DMS53 treated with DMSO at 0.1 percent for 48 hours (cell line): ENCODE measurements at regions not wholly inside any gene's neighbourhood (a gene's known extent, or its start where the extent isn't known, plus 50 kb on each side); places are given as distances from the start of the nearest gene placed in this dataset.

Experiments
- DNase-seq: peaks from one replicate; lab custom pipeline; 2025; ENCODE audit not compliant: unreplicated experiment; lab: John Stamatoyannopoulos, UW

DNA sequence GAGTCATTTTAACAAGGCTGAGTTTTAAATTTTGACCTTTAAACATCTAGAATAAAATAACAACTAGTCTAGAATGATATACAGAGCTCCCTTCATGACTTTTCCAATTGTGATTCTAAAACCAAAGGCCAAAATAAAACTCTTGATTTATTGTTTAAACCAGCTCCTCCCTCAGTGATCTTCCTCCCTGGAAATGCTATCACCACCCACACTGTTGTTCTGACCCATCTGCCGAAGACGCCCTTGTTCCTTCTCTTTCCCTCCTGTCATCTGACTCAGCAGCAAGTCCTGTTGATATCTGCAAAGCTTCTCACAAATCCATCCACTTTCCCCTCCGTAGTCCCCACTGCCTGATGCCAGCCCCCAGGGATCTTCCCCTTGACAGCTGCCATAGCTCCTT, 231.6 kb upstream of the DYNLRB2 start:
- DNase-seq: no peak

DNA sequence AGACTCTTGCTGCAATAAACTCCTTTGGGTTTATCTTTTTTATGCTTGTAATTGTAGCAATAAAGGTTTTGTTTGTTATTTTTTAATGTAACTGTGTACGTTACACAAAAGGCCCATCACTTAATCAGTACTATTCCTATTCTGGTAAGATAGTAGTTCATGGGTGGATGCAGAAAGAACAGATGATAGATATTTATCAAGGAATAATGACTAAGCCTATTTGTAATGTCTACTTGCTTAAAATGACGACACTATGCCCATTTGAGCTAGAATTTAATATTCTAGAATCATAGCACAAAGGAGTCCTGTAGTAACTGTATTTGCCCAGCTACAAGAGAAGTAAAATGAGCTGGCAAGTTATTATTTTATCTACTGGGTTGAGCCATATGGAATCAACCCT, 235.4 kb upstream of the DYNLRB2 start:
- no peak for DNase-seq

DNA sequence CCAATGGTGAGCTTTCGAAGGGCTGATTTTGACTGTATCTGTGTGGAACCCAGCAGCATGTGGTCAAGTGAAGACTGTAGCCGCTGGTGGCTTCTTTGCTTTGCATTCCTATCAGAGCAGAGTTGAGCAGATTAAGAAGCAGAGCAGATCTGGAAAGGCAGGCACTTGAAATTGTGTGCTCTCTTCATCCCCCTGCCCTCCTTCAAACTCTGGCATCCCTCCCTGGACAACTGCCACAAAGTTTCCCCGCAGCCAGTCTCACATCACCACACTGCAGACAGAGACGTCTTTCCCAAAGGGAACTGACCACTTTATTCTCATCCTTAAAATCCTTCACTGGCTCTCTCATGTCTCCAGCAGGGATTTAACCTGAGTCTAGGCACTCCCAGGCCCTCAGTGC, 237.1 kb upstream of the DYNLRB2 start:
- no peak for DNase-seq

DNA sequence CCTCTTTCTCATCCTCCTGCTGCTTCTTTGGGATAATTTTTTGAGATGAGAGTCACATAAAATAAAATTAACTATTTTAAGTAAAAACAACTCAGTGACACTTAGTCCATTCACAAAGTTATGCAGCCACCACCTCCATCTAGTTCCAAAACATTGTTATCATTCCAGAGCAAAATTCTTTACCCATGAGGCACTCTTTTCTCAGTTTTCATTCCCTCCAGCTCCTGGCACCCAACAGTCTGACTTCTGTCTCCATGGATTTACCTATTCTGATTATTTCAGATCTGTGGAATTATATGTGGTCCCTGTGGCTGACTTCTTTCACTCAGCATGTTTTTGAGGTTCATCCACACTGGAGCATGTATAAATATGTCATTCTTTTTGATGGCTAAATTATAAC, 239.9 kb upstream of the DYNLRB2 start:
- no peak for DNase-seq

DNA sequence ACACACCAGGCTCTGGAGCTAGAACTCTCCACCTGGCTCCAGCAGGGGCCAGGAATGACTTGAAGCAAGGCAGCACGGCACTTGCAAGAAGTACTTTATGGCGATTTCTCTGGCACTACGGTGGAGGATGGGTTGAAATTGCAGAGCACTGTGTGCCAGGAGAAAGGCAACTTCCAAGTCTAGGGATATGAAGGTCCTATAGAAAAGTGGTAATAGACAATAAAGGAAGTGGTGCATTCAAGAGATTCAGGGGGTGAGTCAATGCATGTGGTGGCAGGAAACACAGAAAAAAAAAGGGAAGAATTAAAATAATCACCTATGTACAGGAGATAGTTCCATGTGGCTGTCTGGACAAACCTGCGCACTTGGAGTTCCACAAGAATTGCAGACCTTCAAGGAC, 240.3 kb upstream of the DYNLRB2 start:
- DNase-seq: no peak

DNA sequence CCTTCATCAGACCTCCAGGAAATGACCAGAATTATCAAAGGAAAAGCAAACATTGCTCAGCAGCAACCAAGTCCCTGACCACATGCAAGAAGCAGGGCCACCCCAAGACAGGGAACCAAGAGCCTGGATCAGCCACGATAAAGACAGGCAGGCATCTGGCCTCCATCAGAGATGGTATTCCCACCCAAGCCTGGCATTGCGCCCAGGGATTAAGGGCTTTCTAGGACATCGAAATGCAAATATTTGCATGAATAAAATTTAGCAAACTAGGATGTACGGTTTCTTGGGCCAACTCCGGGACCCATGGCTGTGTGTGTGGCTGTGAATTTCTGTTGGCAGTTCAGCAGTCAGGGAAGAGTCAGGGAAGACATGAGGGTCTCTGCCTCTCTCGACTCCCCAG, 241.4 kb upstream of the DYNLRB2 start:
- DNase-seq: no peak

DNA sequence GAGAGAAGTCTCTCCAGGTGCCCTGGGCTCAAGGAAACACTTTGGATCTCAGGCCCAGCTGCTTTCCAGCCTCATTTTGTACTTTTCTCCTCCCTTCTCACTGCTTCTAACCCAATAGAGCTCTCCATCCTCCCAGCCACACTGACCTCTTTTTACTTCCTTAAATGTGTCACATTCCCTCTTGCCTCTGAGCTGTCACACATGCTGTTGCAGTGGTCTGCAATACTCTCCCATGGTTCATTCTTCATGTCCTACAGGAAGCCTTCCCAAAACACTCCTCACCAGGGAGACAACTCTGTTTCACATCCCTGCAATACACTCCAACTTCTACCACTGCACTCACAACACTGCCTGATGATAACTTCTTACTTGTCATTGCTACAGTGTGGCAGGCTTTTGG, 242.1 kb upstream of the DYNLRB2 start:
- no peak for DNase-seq

DNA sequence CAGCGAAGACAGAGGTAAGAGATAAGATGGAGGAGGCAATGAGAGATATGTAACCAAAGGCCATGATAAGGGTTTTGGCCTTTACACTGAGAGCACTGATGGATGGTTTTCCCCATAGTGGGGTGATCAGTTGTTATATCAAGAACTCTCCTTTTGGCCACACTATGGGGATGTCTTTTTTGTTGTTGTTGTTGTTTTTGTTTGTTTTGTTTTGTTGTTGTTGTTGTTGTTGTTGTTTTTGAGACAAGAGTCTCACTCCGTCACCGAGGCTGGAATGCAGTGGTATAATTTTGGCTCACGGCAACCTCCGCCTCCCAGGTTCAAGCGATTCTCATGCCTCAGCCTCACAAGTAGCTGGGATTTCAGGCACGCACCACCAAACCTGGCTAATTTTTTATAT, 244.8 kb upstream of the DYNLRB2 start:
- no peak for DNase-seq

DNA sequence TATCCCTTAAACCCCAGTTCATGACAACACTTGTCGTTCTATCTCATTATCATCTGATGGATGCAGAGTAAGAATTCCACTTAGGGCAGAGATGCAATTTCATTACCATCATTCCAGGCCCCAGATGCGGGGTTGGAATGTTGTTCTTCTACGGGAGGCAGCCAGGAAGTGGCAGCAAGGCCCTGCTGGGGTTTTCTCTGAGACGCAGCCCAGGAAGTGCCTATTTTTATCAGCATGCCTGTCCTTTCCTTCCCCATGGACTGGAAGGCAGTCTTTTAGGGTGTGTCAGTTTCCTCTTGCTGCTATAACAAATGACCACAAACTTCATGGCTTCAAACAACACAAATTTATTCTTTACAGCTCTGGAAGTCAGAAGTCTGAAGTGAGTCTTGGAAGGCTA, 246.6 kb upstream of the DYNLRB2 start:
- no peak for DNase-seq

DNA sequence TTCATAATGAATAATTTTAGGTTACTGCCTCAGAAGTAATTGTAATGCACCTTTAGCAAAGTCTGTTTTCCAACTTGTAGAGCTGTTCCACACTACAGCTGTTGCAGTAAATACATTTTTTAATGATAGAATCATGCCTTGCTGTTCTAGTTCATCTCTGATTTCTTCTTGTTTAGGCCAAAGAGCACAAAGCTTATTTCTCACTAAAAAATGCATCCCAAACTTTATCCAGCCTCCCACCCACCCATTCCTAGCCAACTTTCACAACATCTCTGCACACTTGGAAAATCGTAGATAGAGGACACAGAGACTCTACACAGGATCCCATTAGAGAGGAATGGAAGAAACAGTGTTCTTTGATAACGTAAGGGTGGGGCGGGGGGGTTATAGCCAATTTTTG, 252.2 kb upstream of the DYNLRB2 start:
- no peak for DNase-seq

DNA sequence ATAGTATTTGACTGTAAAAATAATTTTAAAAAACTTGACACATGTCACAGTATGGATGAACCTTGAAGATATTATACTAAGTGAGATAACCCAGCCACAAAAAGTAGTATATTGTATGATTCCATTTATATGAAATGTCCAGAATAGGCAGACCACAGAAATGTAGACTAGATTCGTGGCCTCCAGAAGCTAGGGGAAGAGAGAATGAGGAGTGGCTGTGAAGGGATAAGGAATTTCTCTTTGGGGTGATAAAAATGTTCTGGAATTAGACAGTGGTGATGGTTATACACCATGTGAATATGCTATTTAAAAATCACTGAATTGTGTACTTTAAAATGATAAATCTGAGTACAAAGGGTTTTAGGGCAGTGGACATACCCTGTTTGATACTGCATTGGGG, 253.1 kb upstream of the DYNLRB2 start:
- DNase-seq: no peak

DNA sequence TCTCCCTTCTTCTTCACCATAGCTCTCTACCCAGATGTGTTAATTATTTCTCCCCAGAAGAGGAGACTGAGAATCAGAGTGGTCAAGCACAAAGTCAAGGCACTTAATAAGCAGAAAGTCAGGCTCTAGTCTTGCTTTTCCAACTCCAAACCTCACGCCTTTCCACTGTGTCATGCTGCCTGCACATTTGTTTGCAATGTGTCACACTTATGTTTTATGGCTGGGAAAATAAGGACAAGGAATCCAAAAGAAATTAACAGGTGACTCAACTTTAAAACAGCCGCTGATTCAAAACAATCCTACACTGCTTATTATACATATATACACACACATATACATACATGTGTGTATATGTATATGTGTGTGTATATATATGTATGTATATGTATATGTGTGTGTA, 255.7 kb upstream of the DYNLRB2 start:
- no peak for DNase-seq

DNA sequence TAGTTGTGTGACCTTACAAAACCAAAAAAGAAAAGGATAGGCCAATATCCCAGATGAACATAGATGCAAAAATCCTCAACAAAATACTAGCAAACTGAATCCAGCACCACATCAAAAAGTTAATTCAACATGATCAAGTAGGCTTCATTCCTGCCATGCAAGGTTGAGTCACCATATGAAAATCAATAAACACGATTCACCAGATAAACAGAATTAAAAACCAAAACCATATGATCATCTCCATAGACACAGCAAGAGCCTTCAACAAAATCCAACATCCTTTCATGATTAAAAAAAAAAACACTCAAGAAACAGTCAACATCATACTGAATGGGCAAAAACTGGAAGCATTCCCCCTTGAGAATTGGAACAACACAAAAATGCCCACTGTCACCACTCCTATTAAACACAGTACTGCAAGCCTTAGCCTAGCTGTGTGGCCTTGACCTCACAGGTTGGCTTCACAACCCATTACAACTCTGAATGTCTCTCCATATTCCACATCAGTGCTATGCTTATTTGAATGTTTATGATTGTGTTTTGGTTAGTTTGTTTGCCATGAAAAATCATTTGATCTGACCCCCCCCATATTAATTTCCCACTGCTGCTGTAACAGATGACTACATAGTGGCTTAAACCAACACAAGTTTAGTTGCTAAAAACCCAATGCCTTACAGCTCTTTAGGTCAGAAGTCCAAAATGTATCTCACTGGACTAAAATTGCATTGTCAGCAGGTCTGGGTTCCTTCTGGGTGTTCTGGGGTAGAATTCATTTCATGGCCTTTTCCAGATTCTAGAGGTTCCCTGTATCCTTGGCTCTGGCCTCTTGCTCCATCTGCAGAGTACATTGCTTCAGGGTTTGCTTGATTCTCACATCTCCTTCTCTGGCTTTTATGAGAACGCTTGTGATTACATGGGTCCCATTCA, 257.1 kb upstream of the DYNLRB2 start:
- DNase-seq: no peak

DNA sequence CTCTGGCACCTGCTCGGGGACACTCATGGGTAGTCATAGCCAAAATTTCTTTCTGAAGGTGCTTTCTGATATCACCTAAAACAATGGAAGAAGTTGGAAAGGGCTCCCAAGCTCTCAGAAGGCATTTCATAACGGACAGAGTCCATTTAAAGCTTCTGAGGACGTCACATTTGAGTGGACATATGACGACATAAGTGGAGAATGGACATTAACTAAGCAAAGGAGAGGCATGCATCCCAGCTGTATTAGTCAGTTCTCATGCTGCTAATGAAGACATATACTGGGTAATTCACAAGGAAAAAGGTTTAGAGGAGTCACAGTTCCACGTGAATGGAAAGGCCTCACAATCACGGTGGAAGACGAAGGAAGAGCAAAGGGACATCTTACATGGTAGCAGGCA, 260.2 kb upstream of the DYNLRB2 start:
- DNase-seq: no peak

DNA sequence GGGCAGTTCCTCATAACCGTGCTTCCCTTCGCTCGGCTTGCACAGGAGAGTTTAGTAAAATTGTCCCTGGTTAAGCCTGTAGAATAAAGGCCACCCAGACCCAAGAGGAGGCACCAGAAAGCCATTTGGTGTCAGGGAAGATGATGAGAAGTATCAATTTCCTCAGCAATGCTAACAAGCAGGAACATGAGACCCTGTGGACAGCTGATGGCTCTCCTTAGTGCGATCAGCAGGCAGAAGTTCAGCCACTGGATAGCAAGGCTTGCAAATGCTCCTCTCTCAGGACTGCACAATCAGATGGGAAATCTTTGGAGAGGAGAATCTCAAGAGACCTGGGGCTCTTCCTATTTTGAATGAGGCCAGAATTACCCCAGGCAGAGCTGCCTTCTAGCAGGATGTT, 261.1 kb upstream of the DYNLRB2 start:
- DNase-seq: no peak

DNA sequence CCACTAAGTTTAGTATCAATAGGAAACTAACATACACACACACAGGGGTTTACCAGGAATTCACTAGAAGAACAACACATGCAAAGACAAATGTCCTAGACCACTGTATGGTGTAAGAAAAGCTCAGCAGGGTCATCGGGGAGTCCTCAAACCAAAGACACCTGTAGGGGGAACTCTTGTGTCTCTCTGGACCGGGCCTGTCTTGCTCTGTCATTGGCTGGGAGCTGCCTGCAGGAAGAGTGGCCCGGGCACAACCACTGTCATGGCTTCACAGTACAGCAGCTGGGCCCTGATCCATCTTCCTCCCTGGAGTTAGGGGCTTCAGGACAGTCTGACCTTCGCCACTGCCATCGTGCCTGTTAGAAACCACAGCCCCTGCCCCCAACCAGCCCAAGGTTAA, 263.6 kb upstream of the DYNLRB2 start:
- DNase-seq: no peak

DNA sequence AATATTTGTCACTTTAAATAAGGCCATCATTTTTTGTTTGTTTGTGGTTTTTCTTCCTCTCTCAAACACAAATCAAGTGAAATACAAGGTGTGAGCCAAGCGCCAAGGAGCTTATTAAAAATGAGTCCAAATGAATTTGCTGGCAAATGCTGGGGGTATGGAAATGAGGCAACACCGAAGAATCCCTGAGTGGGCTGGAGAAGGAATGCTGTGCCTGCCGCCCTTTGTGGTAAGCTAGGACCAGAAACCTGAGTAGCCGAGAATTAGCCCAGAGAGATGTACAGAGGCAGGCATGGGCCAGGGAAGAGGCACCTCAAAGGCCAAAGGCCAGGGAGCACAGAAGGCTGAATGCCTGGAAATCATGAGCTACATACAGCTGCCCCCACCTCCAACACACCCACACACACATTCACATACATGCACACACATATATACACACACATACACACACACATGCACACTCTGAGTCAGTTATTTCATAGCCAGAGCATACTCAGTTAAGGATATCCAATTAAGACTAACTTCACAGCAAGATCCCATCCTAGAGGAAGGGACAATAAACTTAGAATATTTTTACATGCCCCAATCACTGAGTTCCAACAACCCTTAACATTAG, 266.1 kb upstream of the DYNLRB2 start:
- DNase-seq: no peak

DNA sequence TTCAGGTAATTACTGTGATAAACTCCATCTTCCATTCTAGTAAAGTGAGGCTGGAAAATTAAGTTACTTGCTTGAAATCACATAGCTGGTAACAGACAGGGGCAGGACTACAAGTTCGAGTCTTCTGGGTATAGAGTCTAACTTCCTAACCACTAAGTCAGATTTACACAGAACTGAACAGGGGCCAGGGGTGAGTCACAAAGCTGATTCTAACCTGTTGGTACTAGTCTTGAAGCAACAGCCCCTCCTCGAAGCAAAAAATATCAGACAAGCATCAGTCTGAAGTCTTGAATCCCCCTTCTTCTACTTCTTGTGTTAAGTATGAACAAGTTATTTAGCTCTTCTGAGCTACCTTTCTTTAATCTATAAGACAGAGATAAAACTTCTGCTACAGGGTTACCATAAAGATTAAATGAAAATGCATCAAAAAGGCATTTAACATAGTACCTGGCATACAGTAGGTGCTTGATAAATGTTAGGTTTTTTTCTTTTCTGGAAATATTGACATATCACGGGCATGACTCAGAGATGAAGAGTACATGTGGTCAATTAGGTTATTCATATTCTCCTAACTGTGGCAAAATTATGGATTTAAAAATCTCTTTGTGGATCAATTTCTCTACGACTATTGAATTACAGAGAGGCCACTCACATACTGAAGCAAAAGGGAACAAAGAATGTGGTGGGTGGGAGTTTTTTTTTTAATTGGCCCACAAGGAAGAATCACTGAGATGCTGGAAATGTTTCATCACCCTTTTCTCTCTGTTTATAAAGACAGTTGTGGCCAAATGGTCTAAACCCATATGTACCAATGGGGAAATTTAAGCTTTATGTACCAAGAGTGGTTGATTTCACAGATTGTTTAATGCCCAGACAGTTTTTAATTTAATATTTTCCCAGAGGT, 266.9 kb upstream of the DYNLRB2 start:
- DNase-seq: no peak

DNA sequence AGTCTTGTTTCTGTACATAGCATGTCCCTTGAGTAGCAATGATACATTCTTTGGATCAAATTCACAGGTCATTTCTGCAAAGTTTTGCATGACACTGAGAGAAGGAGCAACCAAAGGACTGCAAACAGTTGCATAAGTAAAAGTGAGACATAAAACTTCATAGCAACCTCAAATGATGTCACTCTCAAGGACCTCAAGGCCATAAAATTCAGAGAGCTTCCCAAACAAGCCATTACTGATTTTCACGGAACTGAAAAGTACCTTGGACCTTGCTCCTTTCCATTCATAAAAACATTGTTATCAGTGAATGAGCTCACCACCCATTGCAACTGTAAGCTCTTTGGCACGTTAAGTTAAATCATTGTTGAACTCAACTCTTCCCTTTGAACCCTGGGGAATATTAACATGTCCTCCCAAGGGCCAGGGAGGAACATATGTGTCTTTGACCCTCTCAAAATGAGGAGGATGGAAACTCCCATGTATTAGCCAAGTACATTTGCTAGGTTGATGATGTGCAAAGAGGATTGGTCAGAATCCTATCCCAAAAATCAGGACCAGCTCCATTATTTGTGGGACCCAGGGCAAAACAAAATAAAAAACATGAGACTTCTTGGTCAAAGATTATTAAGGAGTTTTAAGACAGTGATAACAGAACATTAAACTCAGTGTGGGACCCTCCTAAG, 275.0 kb upstream of the DYNLRB2 start:
- DNase-seq: no peak

DNA sequence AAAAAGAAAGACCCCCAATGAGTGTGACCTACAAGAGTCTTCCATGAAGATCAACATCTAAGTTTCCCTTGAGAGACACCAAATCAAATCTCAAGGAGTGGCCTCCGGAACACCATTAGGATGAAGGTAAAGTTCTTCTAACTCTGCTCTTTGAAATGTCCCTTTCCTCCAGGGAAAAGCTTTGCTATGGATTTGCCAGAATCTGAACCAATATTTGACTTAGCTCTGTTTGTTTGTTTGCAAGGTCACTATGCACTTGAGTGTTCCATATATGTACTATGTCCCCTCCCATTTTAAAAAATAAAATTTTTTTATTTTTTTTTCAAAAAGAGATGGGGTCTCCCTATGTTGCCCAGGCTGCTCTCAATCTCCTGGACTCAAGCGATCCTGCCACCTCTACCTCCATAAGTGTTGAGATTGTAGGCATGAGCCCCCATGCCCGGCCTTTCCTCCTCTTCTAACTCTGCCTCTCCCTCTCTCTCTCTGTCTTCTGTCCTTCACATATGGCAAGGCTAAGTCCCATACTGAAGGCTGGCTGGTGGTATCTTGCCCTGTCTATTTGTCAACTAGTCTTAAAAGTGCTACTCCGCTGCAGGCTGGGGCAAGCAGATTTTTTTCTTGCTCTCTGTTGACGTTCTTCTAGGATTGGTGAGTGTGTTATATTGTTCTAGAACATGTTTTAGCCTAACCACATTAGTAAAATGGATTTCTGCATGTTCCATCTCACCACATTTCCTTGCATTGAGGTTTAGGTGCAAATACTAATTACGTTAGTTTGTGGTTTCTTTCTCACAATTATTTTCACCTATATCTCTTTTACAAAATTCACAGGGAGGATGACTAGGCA, 276.7 kb upstream of the DYNLRB2 start:
- no peak for DNase-seq
